B cell (primary cell): ENCODE measurements at regions not wholly inside any gene's neighbourhood (a gene's known extent, or its start where the extent isn't known, plus 50 kb on each side); places are given as distances from the start of the nearest gene placed in this dataset.

ENCODE experiments used
- ATAC-seq: fragments of 200-7000 bp; cut with Tn5 transposase; one replicate; pipeline ENCODE4 v1.10.0; 2021; ENCODE audit warnings: low read depth, mild to moderate bottlenecking, moderate number of reproducible peaks, moderate library complexity
- CTCF ChIA-PET: fragments of 350-600 bp; sonication (Branson Sonifier 250); formaldehyde crosslinking; loops from one replicate; lab custom pipeline; 2021; ENCODE audit warnings: antibody characterized with exemption, inconsistent platforms; lab: Charles Lee
- POLR2A ChIA-PET: fragments of 350-600 bp; sonication (Branson Sonifier 250); formaldehyde crosslinking; loops from one replicate; lab custom pipeline; 2021; ENCODE audit warnings: antibody characterized with exemption; lab: Charles Lee
- DNase-seq: peaks from one replicate; pipeline ENCODE4 v3.0.0; 2013
- H2AFZ ChIP-seq: 2 replicates; pipeline ENCODE4 v1.6.1; 2012; ENCODE audit warnings: mild to moderate bottlenecking, low read depth, low read length; ENCODE audit not compliant: insufficient read depth, poor library complexity, severe bottlenecking
- H3K27ac ChIP-seq, 2 donors: 1 replicate in 1 of 2; 2 replicates in 1 of 2; pipeline ENCODE4 v1.5.1; 2012 to 2013; ENCODE audit warnings: low read length in 2 of 2, mild to moderate bottlenecking in 2 of 2, moderate library complexity in 1 of 2
- H3K27me3 ChIP-seq, 4 experiments: fragments of 200-600 bp in 1 of 4; sonication (generic) in 1 of 4; replicated peaks in 1 of 4; 1 replicate in 2 of 4; 2 replicates in 2 of 4; pipeline versions ENCODE4 v1.6.1 to v1.7.0; 2013 to 2016; ENCODE audit warnings: low read length in 3 of 4, mild to moderate bottlenecking in 2 of 4, mixed read lengths in 1 of 4, moderate library complexity in 1 of 4; ENCODE audit not compliant: insufficient read depth in 4 of 4, control insufficient read depth in 3 of 4; ENCODE audit errors: control extremely low read depth in 1 of 4
- H3K36me3 ChIP-seq, 2 experiments: replicated peaks in 1 of 2; 1 replicate in 1 of 2; 2 replicates in 1 of 2; pipeline versions ENCODE4 v1.6.1 to v1.7.1; 2013; ENCODE audit warnings: low read length in 1 of 2; ENCODE audit not compliant: insufficient read depth in 2 of 2, control insufficient read depth in 1 of 2; ENCODE audit errors: control extremely low read depth in 1 of 2, extremely low read depth in 1 of 2
- H3K4me1 ChIP-seq, 2 donors: fragments of 200-600 bp in 1 of 2; sonication (generic) in 1 of 2; 1 replicate in 1 of 2; 2 replicates in 1 of 2; pipeline versions ENCODE4 v1.5.1 to v1.6.1; 2013 to 2017; ENCODE audit warnings: low read length in 2 of 2; ENCODE audit not compliant: control insufficient read depth in 2 of 2, insufficient read depth in 2 of 2
- H3K4me2 ChIP-seq: replicated peaks from 2 replicates; pipeline ENCODE3; 2012; ENCODE audit warnings: mild to moderate bottlenecking, low read depth, low read length; ENCODE audit not compliant: poor library complexity, severe bottlenecking
- H3K4me3 ChIP-seq, 5 experiments: fragments of 200-600 bp in 1 of 5; sonication (generic) in 1 of 5; 1 replicate in 3 of 5; 2 replicates in 2 of 5; pipeline versions ENCODE4 v1.5.1 to v1.7.0; 2011 to 2016; ENCODE audit warnings: low read length in 4 of 5, mild to moderate bottlenecking in 4 of 5, low read depth in 2 of 5, control low read depth in 1 of 5, moderate library complexity in 1 of 5; ENCODE audit not compliant: insufficient read depth in 1 of 5; ENCODE audit errors: control extremely low read depth in 1 of 5, extremely low read depth in 1 of 5
- H3K79me2 ChIP-seq: fragments of 200-600 bp; sonication (generic); one replicate; pipeline ENCODE4 v1.6.0; 2016; ENCODE audit warnings: low read length; ENCODE audit not compliant: control insufficient read depth, insufficient read depth
- H3K9ac ChIP-seq: fragments of 200-600 bp; sonication (generic); 2 replicates; pipeline ENCODE4 v1.6.1; 2017; ENCODE audit warnings: mild to moderate bottlenecking, low read length, moderate library complexity
- H3K9me3 ChIP-seq, 3 donors: one replicate each; pipeline versions ENCODE4 v1.6.1 to v1.7.1; 2013; ENCODE audit warnings: low read length in 2 of 3; ENCODE audit not compliant: control insufficient read depth in 2 of 3, insufficient read depth in 1 of 3; ENCODE audit errors: control extremely low read depth in 1 of 3
- H4K20me1 ChIP-seq: 2 replicates; pipeline ENCODE4 v1.6.0; 2012; ENCODE audit warnings: mild to moderate bottlenecking, low read length; ENCODE audit not compliant: insufficient read depth, control insufficient read depth, poor library complexity, severe bottlenecking
- H3K27ac Mint-ChIP-seq: one replicate; pipeline ENCODE4 v1.8.0; 2021; ENCODE audit warnings: mixed read lengths
- H3K27me3 Mint-ChIP-seq: one replicate; pipeline ENCODE4 v1.8.0; 2021; ENCODE audit warnings: mixed read lengths
- H3K4me1 Mint-ChIP-seq: one replicate; pipeline ENCODE4 v1.8.0; 2021; ENCODE audit warnings: mixed read lengths
- H3K4me3 Mint-ChIP-seq: one replicate; pipeline ENCODE4 v1.8.0; 2021; ENCODE audit warnings: mixed read lengths
- H3K9me3 Mint-ChIP-seq: one replicate; pipeline ENCODE4 v1.8.0; 2022; ENCODE audit warnings: mixed read lengths; ENCODE audit not compliant: insufficient read depth
- CTCF ChIP-seq: fragments of 200-600 bp; IDR thresholded peaks from one replicate; pipeline ENCODE4 v1.8.0; 2022; ENCODE audit warnings: antibody characterized with exemption, mild to moderate bottlenecking
- EZH2 ChIP-seq: IDR thresholded peaks from 2 replicates; pipeline ENCODE4 v1.6.1; 2012; ENCODE audit warnings: borderline replicate concordance, low read depth, mild to moderate bottlenecking, moderate library complexity, low read length; ENCODE audit not compliant: insufficient read depth, poor library complexity, severe bottlenecking
- WGBS: methylation state at CpG from one replicate; pipeline ENCODE4 v1.1.5; 2013; ENCODE audit warnings: missing lambda C conversion rate; ENCODE audit not compliant: insufficient coverage; 5-methylcytosine and 5-hydroxymethylcytosine counted together
- intact Hi-C: fragments of 100-400 bp; cut with micrococcal nuclease; formaldehyde crosslinking; loops from one replicate; pipeline ENCODE4 v1.10.0; 2022

DNA sequence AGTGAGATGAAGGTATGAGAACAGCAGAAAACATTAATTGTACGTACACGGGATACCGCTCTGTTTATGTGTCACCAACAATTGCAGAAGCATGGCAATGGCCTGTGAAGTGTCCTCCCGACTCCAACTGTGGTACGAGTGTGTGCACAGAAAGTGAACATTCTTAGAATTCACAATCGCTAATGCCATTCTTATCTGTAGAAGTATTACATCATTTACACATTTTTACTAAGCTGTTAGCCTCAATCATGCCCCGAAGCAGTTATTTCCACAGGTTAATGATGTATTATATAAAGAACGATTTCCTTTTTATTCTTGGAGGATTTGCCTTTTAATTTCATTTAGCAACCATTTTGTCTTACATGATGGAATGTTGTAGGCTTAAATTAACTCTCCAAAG is 103.4 kb downstream of the EVX1 start:
- 89% methylated on average over 3 of the region's 8 CpGs for WGBS
- TF ChIP-seq CTCF = no peak
- no peak for TF ChIP-seq EZH2
- peaks cover 32% of the 10 kb centered on the region for H3K27me3 Mint-ChIP-seq

GRCh38 chr7:27346531-27347275 is 104.1 kb downstream of the EVX1 start:
- Histone ChIP-seq H3K79me2 (no peaks in the 10 kb centered on the region), H3K9ac (no peak overlapping the region), H3K4me3 (no peak overlapping the region), H3K36me3 (no peaks in the 10 kb centered on the region), H3K27me3 (peaks cover 0 to 6% (median 2%) of the 10 kb centered on the region in 4 experiments), H3K27ac (no peak overlapping the region), H3K4me2 (no peak overlapping the region), H3K4me1 (no peaks in the 10 kb centered on the region), H4K20me1 (no peaks in the 10 kb centered on the region), H2AFZ (no peak overlapping the region), H3K9me3 (no peaks in the 10 kb centered on the region)
- H3K4me3 Mint-ChIP-seq = no peak overlapping the region
- TF ChIP-seq CTCF (no peak), EZH2 (no peak)
- no peak for ATAC-seq
- 98% methylated on average over 4 of the region's 10 CpGs for WGBS
- peaks cover 35% of the 10 kb centered on the region for H3K27me3 Mint-ChIP-seq
- H3K27ac Mint-ChIP-seq = no peak overlapping the region
- H3K4me1 Mint-ChIP-seq = no peaks in the 10 kb centered on the region
- no peaks in the 10 kb centered on the region for H3K9me3 Mint-ChIP-seq
- no peak for DNase-seq
- ChIA-PET CTCF (no interaction called here), POLR2A (no interaction called here)
- intact Hi-C loops = no loop called here

More for the DNA sequence above, 103.4 kb downstream of the EVX1 start:
- no peaks in the 10 kb centered on the region for H3K4me1 Mint-ChIP-seq
- H3K4me3 ChIP-seq = no peak overlapping the region
- intact Hi-C loops = no loop called here
- no peak overlapping the region for H3K4me2 ChIP-seq
- no peak overlapping the region for H3K9ac ChIP-seq
- no peaks in the 10 kb centered on the region for H3K9me3 Mint-ChIP-seq
- CTCF ChIA-PET = no interaction called here
- ATAC-seq = no peak
- H3K79me2 ChIP-seq = no peaks in the 10 kb centered on the region
- DNase-seq = no peak
- no peak overlapping the region for H3K27ac Mint-ChIP-seq
- H3K4me3 Mint-ChIP-seq = no peak overlapping the region
- H3K36me3 ChIP-seq = no peaks in the 10 kb centered on the region
- POLR2A ChIA-PET = no interaction called here
- H4K20me1 ChIP-seq = no peaks in the 10 kb centered on the region
- peaks cover 0 to 6% (median 1%) of the 10 kb centered on the region in 4 experiments for H3K27me3 ChIP-seq
- no peak overlapping the region for H3K27ac ChIP-seq
- H2AFZ ChIP-seq = no peak overlapping the region
- no peaks in the 10 kb centered on the region for H3K4me1 ChIP-seq
- H3K9me3 ChIP-seq = no peaks in the 10 kb centered on the region
